GM12873 (cell line): ENCODE measurements at regions not wholly inside any gene's neighbourhood (a gene's known extent, or its start where the extent isn't known, plus 50 kb on each side); places are given as distances from the start of the nearest gene placed in this dataset.

Experiments
- TF ChIP-seq, protein P1 (sequence below): IDR thresholded peaks from 2 replicates; pipeline ENCODE4 v1.5.1; 2012; ENCODE audit warnings: low read depth, mild to moderate bottlenecking, moderate library complexity, low read length, control low read depth; ENCODE audit not compliant: insufficient read depth; ENCODE audit errors: missing control alignments

GRCh38 chr2:18046558-18047212, 168.2 kb downstream of the KCNS3 start:
- TF ChIP-seq, protein P1, sequence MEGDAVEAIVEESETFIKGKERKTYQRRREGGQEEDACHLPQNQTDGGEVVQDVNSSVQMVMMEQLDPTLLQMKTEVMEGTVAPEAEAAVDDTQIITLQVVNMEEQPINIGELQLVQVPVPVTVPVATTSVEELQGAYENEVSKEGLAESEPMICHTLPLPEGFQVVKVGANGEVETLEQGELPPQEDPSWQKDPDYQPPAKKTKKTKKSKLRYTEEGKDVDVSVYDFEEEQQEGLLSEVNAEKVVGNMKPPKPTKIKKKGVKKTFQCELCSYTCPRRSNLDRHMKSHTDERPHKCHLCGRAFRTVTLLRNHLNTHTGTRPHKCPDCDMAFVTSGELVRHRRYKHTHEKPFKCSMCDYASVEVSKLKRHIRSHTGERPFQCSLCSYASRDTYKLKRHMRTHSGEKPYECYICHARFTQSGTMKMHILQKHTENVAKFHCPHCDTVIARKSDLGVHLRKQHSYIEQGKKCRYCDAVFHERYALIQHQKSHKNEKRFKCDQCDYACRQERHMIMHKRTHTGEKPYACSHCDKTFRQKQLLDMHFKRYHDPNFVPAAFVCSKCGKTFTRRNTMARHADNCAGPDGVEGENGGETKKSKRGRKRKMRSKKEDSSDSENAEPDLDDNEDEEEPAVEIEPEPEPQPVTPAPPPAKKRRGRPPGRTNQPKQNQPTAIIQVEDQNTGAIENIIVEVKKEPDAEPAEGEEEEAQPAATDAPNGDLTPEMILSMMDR = no peak

- TF ChIP-seq, protein P1 = no peak
Observed at GRCh38 chr2:18046017-18046416, 167.6 kb downstream of the KCNS3 start.

GRCh38 chr2:18045230-18045629, 166.8 kb downstream of the KCNS3 start:
- TF ChIP-seq, protein P1 = no peak

- TF ChIP-seq, protein P1 = no peak
Observed at GRCh38 chr2:18009891-18010290, 131.4 kb downstream of the KCNS3 start.

DNA sequence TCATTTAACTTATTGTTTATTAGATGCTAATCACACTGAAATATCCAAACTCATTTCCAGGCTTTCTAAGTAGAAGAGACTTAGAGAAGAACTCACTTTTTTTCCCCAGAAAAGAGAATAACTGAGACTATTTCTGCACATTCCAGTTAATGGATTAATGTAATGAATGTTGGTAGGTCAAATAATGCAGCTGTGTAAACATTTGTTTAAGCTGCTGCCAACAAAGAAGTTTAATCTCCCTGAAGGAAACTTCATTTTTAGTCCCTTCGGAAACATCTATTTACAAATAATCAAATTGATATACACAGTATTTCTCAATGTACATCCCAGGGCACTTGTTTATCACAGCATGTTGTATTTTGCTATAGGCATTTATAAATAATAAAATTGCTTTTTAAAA, 126.9 kb downstream of the KCNS3 start:
- TF ChIP-seq, protein P1 = no peak

DNA sequence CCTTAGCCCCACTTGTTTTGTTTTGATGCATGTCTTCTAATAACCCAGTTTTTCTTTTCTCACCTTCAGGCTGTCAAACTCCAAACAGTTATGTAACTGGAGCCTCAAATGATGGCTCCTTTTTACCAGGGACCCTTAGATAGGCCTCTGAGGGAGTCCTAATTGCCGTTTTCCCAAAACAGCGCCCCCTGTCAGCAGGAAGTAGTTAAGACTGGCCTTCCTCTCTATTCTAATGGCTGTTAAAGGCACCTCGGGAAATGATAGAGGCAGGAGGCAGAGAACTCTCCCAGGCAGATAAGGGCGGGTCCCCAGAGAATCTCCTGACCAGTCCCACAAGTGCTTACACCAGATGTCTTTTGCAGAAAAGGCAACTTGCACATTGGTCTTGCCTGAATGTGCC, 123.2 kb downstream of the KCNS3 start:
- TF ChIP-seq, protein P1 = peak; percentile 43

DNA sequence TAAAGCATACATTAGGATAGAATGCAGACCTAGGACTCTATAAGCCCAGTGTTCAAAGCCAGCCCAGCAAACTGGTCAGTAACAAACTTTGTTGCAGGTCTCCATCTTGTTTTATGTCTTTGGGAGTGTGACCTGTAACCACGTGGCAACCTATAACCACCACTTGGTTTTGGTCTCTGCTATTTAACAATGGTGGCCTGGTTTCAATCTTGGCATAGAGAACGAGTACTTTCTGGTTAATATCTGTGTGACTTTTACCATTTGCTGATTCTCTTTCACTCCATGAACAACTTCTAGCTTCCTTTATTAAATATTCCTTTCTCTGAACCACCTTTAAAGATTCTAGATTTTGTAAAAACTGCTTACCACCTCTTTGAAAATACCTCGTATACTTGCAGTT, 118.5 kb downstream of the KCNS3 start:
- TF ChIP-seq, protein P1 = no peak
